Vagina (tissue), 2 donors: ENCODE measurements at regions not wholly inside any gene's neighbourhood (a gene's known extent, or its start where the extent isn't known, plus 50 kb on each side); places are given as distances from the start of the nearest gene placed in this dataset.

Experiments
- POLR2A ChIP-seq, 2 donors: fragments of 450-650 bp; IDR thresholded peaks; one replicate each; pipeline ENCODE4 v1.6.1; 2017; ENCODE audit warnings: antibody characterized with exemption in 2 of 2, mild to moderate bottlenecking in 2 of 2, moderate library complexity in 2 of 2
- TF ChIP-seq, protein P1 (sequence below), 3 experiments: fragments of 450-650 bp in 2 of 3; fragments of 200-600 bp in 1 of 3; sonication (generic) in 1 of 3; IDR thresholded peaks; one replicate each; pipeline ENCODE4 v1.5.1; 2017 to 2019; ENCODE audit warnings: antibody characterized with exemption in 3 of 3, mild to moderate bottlenecking in 2 of 3, moderate library complexity in 2 of 3

DNA sequence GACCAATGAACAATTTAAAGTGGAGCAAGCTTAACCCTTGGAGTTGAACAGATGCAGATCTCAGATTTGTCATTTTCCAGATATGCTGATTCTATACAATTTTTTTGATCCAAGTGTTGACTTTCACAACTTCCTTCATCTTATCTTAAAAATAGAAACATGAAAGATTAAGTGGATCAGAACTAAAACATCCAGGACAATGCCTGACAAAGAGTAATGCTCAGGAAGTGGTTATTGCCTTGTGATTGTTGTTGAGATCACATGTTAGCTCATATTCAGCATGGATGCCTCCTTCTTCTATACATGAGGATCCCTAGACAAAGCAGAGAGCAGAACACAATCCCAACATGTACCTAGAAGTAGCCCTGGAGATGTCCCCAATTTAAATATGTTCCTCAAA is 160.9 kb downstream of the PPARGC1A start:
- TF ChIP-seq, protein P1, sequence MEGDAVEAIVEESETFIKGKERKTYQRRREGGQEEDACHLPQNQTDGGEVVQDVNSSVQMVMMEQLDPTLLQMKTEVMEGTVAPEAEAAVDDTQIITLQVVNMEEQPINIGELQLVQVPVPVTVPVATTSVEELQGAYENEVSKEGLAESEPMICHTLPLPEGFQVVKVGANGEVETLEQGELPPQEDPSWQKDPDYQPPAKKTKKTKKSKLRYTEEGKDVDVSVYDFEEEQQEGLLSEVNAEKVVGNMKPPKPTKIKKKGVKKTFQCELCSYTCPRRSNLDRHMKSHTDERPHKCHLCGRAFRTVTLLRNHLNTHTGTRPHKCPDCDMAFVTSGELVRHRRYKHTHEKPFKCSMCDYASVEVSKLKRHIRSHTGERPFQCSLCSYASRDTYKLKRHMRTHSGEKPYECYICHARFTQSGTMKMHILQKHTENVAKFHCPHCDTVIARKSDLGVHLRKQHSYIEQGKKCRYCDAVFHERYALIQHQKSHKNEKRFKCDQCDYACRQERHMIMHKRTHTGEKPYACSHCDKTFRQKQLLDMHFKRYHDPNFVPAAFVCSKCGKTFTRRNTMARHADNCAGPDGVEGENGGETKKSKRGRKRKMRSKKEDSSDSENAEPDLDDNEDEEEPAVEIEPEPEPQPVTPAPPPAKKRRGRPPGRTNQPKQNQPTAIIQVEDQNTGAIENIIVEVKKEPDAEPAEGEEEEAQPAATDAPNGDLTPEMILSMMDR (IDR thresholded peaks at IDR 0.05), result no peak
- TF ChIP-seq POLR2A (IDR thresholded peaks at IDR 0.05), result no peak
